GM19324 (cell line): ENCODE measurements at regions not wholly inside any gene's neighbourhood (a gene's known extent, or its start where the extent isn't known, plus 50 kb on each side); places are given as distances from the start of the nearest gene placed in this dataset.
"Not testable (repeated sequence)": the region's sequence is repeated elsewhere in the genome, so short reads cannot be mapped to it uniquely, and the experiment has no call there.

Source experiments
- ATAC-seq: cut with Tn5 transposase; IDR thresholded peaks from one replicate; pipeline ENCODE4 v1.9.1; 2021; ENCODE audit warnings: mild to moderate bottlenecking, moderate library complexity; ENCODE audit not compliant: unreplicated experiment, low FRiP score

DNA sequence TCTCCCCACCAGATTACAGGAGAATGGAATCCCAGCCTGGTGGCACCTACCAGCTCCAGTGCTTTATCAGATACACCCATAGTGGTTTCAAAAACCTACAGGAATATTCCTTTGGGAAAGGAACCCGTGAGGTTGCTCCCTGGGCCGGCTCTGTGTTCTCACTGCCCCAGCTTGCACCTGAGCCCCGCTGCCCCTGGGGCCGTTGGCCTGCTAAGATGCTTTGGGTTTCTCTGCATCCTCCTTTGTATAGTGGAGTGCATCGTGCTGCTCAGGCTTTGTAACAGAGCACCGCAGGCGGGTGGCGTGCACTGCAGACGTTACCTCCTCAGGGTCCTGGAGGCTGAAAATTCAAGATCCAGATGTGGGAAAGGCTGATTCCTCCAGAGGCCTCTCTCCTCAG is 414.1 kb downstream of the BRD1 start:
- ATAC-seq = no peak

- ATAC-seq = no peak
These were observed 414.5 kb downstream of the BRD1 start for GRCh38 chr22:49413146-49413545.

DNA sequence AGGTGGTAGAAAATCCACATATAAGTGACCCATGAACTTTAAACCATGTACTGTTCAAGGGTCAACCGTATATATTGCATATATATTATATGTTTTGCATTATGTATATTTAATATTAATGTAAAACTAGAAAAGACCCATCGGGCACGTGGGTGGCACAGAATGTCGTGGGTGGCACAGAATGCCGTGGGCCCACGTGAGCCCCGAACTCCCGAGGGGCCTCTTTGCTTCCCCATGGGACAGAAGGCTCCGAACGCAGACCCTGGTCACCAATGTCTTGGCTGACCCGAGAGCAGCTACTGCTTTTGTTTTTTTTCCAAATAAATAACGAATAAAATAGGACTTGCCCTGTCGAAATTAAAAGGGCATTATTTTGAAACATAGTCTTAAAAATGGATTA is 415.4 kb downstream of the BRD1 start:
- ATAC-seq = no peak

DNA sequence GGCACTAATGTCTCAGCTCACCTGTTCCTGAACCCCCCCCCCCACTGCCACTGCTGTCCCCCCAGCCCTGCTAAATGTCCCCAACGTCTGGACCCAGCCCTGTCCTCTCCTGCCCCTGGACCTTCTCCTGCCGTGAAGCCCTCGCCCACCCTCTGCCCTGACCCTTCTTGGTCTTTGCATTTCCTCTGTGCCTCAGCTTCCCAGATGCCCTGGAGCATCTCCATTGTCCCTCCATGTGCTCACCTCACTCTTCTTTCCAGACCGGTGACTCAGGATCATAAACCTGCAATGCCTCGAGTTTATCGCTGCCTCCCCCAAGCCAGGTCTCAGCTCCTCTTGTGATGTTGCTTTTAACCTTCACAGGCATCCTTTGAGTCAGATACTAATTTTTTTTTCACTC is 416.4 kb downstream of the BRD1 start:
- no peak for ATAC-seq

- no peak for ATAC-seq
These were observed 419.4 kb downstream of the BRD1 start for GRCh38 chr22:49408102-49408836.

GRCh38 chr22:49406879-49407587 is 420.6 kb downstream of the BRD1 start:
- no peak for ATAC-seq

DNA sequence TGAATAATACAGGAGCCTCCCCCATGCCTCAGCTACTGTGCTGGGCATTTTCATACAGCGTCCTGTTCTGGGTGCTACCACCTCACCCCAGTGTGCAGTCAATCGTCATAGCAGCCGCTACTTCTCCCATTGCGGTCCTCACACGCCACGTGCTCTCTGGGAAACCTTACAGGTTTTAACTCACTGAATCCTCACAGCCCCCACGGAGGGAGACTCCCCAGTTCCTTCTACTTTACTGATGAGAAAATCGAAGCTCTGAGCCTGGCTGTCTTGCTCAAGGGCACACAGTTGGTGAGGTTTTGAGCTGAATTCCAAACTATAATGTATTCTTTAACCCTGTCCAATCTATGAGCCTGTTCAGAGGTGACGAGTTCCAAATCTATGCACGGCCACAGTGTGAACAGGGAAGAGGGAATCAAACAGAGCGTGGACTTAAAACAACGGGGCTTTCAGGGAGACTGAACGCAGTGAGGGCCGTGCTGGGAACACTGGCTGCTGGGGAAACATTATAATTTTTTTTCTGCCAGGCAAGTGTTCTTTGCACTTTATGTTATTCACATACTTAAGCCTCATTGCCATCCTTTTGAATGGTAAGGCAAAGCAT is 421.5 kb downstream of the BRD1 start:
- no peak for ATAC-seq

DNA sequence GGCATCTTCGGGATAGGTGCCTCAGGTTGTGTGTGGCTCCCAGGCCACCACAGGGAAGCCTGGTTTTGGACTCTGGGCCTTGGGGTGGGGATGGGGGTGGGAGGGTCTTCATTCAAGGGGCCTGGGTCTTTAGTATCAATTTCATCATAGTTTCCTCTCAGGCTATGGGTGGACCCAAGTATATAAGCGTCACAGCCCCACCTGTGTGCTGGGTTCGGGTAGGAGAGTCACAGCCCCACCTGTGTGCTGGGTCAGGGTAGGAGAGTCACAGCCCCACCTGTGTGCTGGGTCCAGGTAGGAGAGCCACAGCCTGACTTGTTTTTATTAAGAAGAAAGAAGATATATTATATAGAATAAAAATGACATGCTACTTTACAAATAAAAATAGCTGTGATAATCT is 422.1 kb downstream of the BRD1 start:
- no peak for ATAC-seq

DNA sequence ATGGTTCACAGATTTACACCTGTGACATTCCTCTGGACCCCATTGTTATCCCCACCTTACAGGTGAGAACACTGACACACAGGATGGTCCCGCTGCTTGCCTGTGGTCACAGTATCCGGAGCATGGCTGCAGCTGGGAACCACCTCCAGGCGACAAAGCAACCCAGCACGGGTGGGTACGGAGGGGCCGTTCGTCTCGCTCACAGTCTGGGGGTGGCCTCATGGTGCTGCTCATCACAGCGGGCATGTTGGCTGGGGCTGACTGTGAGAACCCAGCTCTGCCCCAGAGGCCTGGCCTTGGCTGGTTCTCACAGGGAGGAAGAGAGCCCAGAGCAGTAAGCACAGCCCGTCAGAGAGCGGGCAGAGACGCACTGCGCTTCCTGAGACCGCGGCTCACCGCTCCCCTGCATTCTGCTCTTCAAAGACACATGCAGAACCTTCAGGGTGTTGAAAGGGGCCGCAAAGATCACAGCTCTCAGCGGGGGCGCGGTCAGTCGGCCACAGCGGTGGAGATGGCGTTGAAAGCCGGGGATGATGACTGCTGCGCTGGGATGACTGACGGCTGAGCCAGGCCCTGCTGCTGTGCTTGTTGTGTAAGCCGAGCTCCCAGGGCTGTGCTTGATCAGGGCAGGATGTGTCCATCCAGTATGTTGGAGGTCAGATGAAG is 423.0 kb downstream of the BRD1 start:
- ATAC-seq = no peak

GRCh38 chr22:49404020-49404419 is 423.7 kb downstream of the BRD1 start:
- ATAC-seq = no peak

- no peak for ATAC-seq
These were observed 424.6 kb downstream of the BRD1 start for GRCh38 chr22:49403102-49403501.

DNA sequence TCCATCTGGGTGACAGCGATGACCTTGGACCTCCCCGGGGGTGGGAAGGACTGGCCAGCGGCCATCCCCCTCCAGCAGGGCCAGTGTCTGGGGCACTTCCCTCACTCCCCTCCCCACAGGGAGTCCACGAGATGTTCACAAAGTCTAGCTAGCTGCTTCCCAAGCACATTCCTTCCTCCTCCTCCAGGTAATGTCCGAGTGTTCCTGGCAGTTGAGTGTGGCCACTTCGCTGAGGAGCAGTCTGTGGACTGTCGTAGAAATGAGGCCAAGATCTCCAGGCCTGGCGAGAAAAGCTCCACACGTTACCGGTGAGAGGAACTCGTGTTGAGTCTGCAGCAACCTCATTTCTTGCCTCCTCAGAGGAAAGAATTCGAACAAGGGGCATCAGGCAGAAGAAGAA is 425.5 kb downstream of the BRD1 start:
- ATAC-seq = no peak

DNA sequence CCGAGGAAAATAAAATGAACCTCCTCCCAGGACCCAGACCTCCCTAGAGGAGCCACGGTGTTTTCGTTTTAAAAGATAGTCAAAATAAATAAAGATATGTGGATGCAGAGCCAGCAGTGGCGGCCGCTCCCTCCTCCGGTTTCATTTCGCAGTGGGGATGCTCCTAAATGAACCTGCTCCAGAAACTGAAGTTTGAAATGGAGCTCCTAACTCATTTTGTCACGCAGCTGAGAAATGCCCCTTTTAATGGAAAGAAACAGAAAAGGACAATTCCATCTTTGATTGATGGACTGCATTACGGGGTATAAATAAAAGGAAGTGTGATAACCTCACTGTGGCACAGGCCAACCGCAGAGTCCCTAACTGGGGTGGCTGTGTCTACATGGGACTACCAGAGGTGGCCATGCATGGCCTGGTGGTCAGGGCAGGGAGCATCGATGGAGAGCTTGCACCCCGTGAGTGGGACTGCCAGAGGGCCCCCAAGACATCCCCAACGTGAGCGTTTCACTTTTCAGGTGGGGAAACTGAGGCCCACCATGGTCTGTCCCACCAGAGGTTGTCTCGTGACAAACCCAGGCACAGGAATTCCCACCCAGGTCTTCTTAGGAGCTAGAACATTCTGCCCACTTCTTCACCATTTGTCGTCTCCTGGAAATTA is 426.6 kb downstream of the BRD1 start:
- no peak for ATAC-seq

- no peak for ATAC-seq
These were observed 427.3 kb downstream of the BRD1 start for GRCh38 chr22:49400136-49400940.

DNA sequence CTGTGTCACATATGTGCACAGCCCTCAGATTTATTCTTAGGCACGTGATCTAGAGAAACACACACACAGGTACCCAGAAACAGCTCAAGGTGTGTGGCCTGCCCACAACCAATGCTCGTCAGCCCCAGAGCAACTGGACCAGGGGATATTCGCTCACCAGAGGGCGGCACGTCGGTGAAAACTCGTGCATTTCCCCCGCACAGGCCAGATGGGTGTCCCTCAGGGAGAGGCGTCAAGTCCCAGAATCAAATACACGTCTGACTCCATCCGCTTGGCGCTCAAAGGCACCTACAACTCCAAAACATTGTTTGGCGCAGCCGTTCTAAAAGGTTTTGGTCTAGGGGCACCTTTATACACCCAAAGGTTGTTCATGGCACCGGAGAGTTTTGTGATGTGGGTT is 429.0 kb downstream of the BRD1 start:
- ATAC-seq = no peak

GRCh38 chr22:49398115-49398514 is 429.6 kb downstream of the BRD1 start:
- ATAC-seq = no peak

GRCh38 chr22:49396817-49397216 is 430.9 kb downstream of the BRD1 start:
- no peak for ATAC-seq

GRCh38 chr22:49395617-49396016 is 432.1 kb downstream of the BRD1 start:
- no peak for ATAC-seq

DNA sequence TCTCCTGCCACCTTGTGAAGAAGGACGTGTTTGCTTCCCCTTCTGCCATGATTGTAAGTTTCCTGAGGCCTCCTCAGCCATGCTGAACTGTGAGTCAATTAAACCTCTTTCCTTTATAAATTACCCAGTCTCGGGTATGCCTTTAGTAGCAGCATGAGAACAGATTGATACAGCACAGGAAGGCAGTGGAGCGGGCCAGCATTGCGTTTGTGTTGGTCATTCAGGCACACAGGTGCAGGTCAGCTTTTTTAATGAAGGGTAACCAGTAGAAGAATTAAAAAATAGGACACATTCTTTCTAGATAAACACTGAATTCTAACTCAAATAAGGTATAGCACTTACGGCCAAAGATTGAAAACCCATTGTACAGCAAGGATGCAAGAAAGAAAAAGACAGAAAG is 432.6 kb downstream of the BRD1 start:
- not testable (repeated sequence) for ATAC-seq
